PC-9 (cell line): ENCODE measurements at regions not wholly inside any gene's neighbourhood (a gene's known extent, or its start where the extent isn't known, plus 50 kb on each side); places are given as distances from the start of the nearest gene placed in this dataset.

ENCODE experiments used
- CTCF ChIP-seq: fragments of 200-600 bp; sonication (generic); conservative IDR thresholded peaks from 2 replicates; pipeline ENCODE4 v1.6.1; 2017; ENCODE audit warnings: mixed run types, antibody characterized with exemption, mild to moderate bottlenecking, moderate library complexity
- EZH2 ChIP-seq: fragments of 200-600 bp; sonication (generic); IDR thresholded peaks from 2 replicates; pipeline ENCODE4 v1.8.0; 2017; ENCODE audit warnings: antibody characterized with exemption, low read depth

GRCh38 chr6:5851261-5851757 is 155.4 kb downstream of the NRN1 start:
- no peak for TF ChIP-seq CTCF
- TF ChIP-seq EZH2, result no peak
